Activated CD4-positive, alpha-beta T cell treated with anti-CD3 and anti-CD28 coated beads for 1 hour (primary cell): ENCODE measurements at regions not wholly inside any gene's neighbourhood (a gene's known extent, or its start where the extent isn't known, plus 50 kb on each side); places are given as distances from the start of the nearest gene placed in this dataset.

Experiments used
- DNase-seq: peaks from one replicate; pipeline ENCODE4 v3.0.0-alpha.2; 2020

GRCh38 chr6:148218542-148219258, 123.9 kb upstream of the SASH1 start:
- DNase-seq = no peak

GRCh38 chr6:148221196-148221979, 121.2 kb upstream of the SASH1 start:
- DNase-seq = no peak

- no peak for DNase-seq
Observed at GRCh38 chr6:148222376-148222775, 120.3 kb upstream of the SASH1 start.

- no peak for DNase-seq
Observed at GRCh38 chr6:148222846-148223245, 119.8 kb upstream of the SASH1 start.

GRCh38 chr6:148223424-148223842, 119.2 kb upstream of the SASH1 start:
- DNase-seq = no peak

GRCh38 chr6:148225871-148226270, 116.8 kb upstream of the SASH1 start:
- DNase-seq = no peak

- no peak for DNase-seq
Observed at GRCh38 chr6:148226284-148226683, 116.4 kb upstream of the SASH1 start.

GRCh38 chr6:148231572-148231971, 111.1 kb upstream of the SASH1 start:
- no peak for DNase-seq

GRCh38 chr6:148235446-148235845, 107.2 kb upstream of the SASH1 start:
- no peak for DNase-seq

GRCh38 chr6:148238713-148239112, 103.9 kb upstream of the SASH1 start:
- DNase-seq = no peak

GRCh38 chr6:148239215-148239614, 103.4 kb upstream of the SASH1 start:
- no peak for DNase-seq

- DNase-seq = no peak
Observed at GRCh38 chr6:148239801-148240460, 102.7 kb upstream of the SASH1 start.

- DNase-seq = no peak
Observed at GRCh38 chr6:148240461-148240840, 102.2 kb upstream of the SASH1 start.

GRCh38 chr6:148240861-148241477, 101.7 kb upstream of the SASH1 start:
- DNase-seq = no peak

GRCh38 chr6:148242180-148242579, 100.5 kb upstream of the SASH1 start:
- no peak for DNase-seq

GRCh38 chr6:148244217-148244935, 98.3 kb upstream of the SASH1 start:
- no peak for DNase-seq

GRCh38 chr6:148247386-148248063, 95.1 kb upstream of the SASH1 start:
- DNase-seq = no peak

GRCh38 chr6:148249160-148249559, 93.5 kb upstream of the SASH1 start:
- no peak for DNase-seq

GRCh38 chr6:148249679-148250375, 92.8 kb upstream of the SASH1 start:
- no peak for DNase-seq

GRCh38 chr6:148250975-148251685, 91.5 kb upstream of the SASH1 start:
- no peak for DNase-seq

GRCh38 chr6:148251891-148252290, 90.7 kb upstream of the SASH1 start:
- DNase-seq = no peak
